ENCODE measurements at regions not wholly inside any gene's neighbourhood (a gene's known extent, or its start where the extent isn't known, plus 50 kb on each side); places are given as distances from the start of the nearest gene placed in this dataset.

DNA sequence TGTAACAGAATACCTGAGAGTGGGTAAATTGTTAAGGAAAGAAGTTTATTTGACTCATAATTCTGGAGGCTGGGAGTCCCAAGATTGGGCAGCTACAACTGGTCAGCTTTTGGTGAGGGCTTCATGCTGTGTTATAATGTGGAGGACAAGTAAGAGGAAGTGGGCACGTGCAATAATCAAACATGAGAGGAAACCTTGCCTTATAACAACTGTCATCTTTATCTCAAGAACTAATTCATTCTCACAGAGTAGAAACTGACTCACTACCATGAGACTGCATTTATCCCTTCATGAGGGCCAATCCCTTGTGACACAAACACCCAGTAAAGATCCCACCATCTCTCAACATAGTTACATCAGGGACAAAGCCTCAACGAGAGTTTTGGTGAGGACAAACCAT is 318.1 kb upstream of the NT5C1B start:
- TF ChIP-seq POLR2A (IDR thresholded peaks at IDR 0.05) (no peak), EP300 (IDR thresholded peaks at IDR 0.05) (no peak), CTCF (IDR thresholded peaks at IDR 0.05) (no peak)
